RPMI7951 (cell line): ENCODE measurements at regions not wholly inside any gene's neighbourhood (a gene's known extent, or its start where the extent isn't known, plus 50 kb on each side); places are given as distances from the start of the nearest gene placed in this dataset.
"Not testable (repeated sequence)": the region's sequence is repeated elsewhere in the genome, so short reads cannot be mapped to it uniquely, and the experiment has no call there.

Experiments
- DNase-seq: peaks from one replicate; pipeline ENCODE4 v3.0.0-alpha.2; 2012; ENCODE audit warnings: low read depth

- peak; percentile 34 for DNase-seq
These were observed 72.0 kb upstream of the DHRSX start for GRCh38 chrX:2572740-2573139.

- no peak for DNase-seq
These were observed 67.3 kb upstream of the DHRSX start for GRCh38 chrX:2568125-2568524.

GRCh38 chrX:2566055-2566454 is 65.3 kb upstream of the DHRSX start:
- DNase-seq, result no peak

- no peak for DNase-seq
These were observed 60.7 kb upstream of the DHRSX start for GRCh38 chrX:2561456-2561855.

- DNase-seq, result no peak
These were observed 58.3 kb upstream of the DHRSX start for GRCh38 chrX:2559124-2559523.

- DNase-seq, result no peak
These were observed 54.1 kb upstream of the DHRSX start for GRCh38 chrX:2554891-2555290.

GRCh38 chrX:2554066-2554465 is 53.3 kb upstream of the DHRSX start:
- DNase-seq, result not testable (repeated sequence)

GRCh38 chrX:2552621-2553201 is 51.9 kb upstream of the DHRSX start:
- peak; percentile 68 for DNase-seq

GRCh38 chrX:2550328-2551020 is 49.7 kb upstream of the DHRSX start:
- DNase-seq, result peak; percentile 15
